IPS-11a (cell line): ENCODE measurements at regions not wholly inside any gene's neighbourhood (a gene's known extent, or its start where the extent isn't known, plus 50 kb on each side); places are given as distances from the start of the nearest gene placed in this dataset.

ENCODE experiments used
- H3K4me3 ChIP-seq: one replicate; pipeline ENCODE4 v1.5.1; 2013; ENCODE audit warnings: low read depth, low read length, control low read depth

- no peak overlapping the region for H3K4me3 ChIP-seq
These were observed 58.1 kb upstream of the AGBL1 start for GRCh38 chr15:86021281-86022264.

- no peak overlapping the region for H3K4me3 ChIP-seq
These were observed 50.7 kb upstream of the AGBL1 start for GRCh38 chr15:86028961-86029360.
